Mesenchymal stem cell (in vitro differentiated cells and primary cell): ENCODE measurements at regions not wholly inside any gene's neighbourhood (a gene's known extent, or its start where the extent isn't known, plus 50 kb on each side); places are given as distances from the start of the nearest gene placed in this dataset.

Experiments used
- DNase-seq: peaks from one replicate; pipeline ENCODE4 v3.0.0-alpha.2; 2013
- H2AFZ ChIP-seq: one replicate; pipeline ENCODE4 v1.6.1; 2013; ENCODE audit warnings: low read depth, mild to moderate bottlenecking, control low read depth, inconsistent platforms, low read length, moderate library complexity
- H2AK5ac ChIP-seq: 2 replicates; pipeline ENCODE4 v1.6.1; 2013; ENCODE audit warnings: low read length, moderate library complexity, mild to moderate bottlenecking, inconsistent platforms; ENCODE audit not compliant: severe bottlenecking
- H2BK120ac ChIP-seq: one replicate; pipeline ENCODE4 v1.6.1; 2013; ENCODE audit warnings: low read depth, mild to moderate bottlenecking, inconsistent platforms, low read length, moderate library complexity
- H2BK12ac ChIP-seq, 2 experiments: one replicate each; pipeline ENCODE4 v1.6.1; 2013; ENCODE audit warnings: inconsistent platforms in 2 of 2, low read length in 2 of 2, mild to moderate bottlenecking in 2 of 2, moderate library complexity in 2 of 2, control low read depth in 1 of 2
- H2BK15ac ChIP-seq: one replicate; pipeline ENCODE4 v1.6.1; 2013; ENCODE audit warnings: mild to moderate bottlenecking, low read depth, inconsistent platforms; ENCODE audit not compliant: poor library complexity, severe bottlenecking
- H2BK5ac ChIP-seq: 2 replicates; pipeline ENCODE4 v1.6.1; 2013; ENCODE audit warnings: low read depth, mild to moderate bottlenecking, low read length, control low read depth, inconsistent platforms; ENCODE audit not compliant: poor library complexity, severe bottlenecking
- H3K14ac ChIP-seq, 2 experiments: one replicate each; pipeline ENCODE4 v1.6.1; 2013; ENCODE audit warnings: inconsistent platforms in 2 of 2, low read length in 2 of 2, control low read depth in 1 of 2, mild to moderate bottlenecking in 1 of 2, moderate library complexity in 1 of 2
- H3K18ac ChIP-seq, 2 experiments: one replicate each; pipeline ENCODE4 v1.6.1; 2013; ENCODE audit warnings: inconsistent platforms in 2 of 2, low read length in 2 of 2, control low read depth in 1 of 2, low read depth in 1 of 2, mild to moderate bottlenecking in 1 of 2
- H3K23ac ChIP-seq, 2 experiments: one replicate each; pipeline ENCODE4 v1.6.1; 2013; ENCODE audit warnings: inconsistent platforms in 2 of 2, low read length in 2 of 2, mild to moderate bottlenecking in 2 of 2, moderate library complexity in 2 of 2, control low read depth in 1 of 2
- H3K27ac ChIP-seq: 2 replicates; pipeline ENCODE4 v1.5.1; 2013; ENCODE audit warnings: mild to moderate bottlenecking, moderate library complexity, low read length, control low read depth, inconsistent platforms; ENCODE audit not compliant: poor library complexity, severe bottlenecking
- H3K27me3 ChIP-seq, 2 experiments: 2 replicates each; pipeline versions ENCODE4 v1.6.1 to v1.7.0; 2013; ENCODE audit warnings: low read length in 2 of 2, mild to moderate bottlenecking in 2 of 2, moderate library complexity in 2 of 2, control low read depth in 1 of 2, inconsistent platforms in 1 of 2; ENCODE audit not compliant: control insufficient read depth in 1 of 2, insufficient read depth in 1 of 2
- H3K36me3 ChIP-seq, 2 experiments: 2 replicates each; pipeline versions ENCODE4 v1.6.1 to v1.7.0; 2013; ENCODE audit warnings: low read length in 2 of 2, control low read depth in 1 of 2, inconsistent platforms in 1 of 2, low read depth in 1 of 2, mild to moderate bottlenecking in 1 of 2; ENCODE audit not compliant: insufficient read depth in 2 of 2, control insufficient read depth in 1 of 2
- H3K4ac ChIP-seq, 2 experiments: one replicate each; pipeline ENCODE4 v1.6.1; 2013; ENCODE audit warnings: inconsistent platforms in 2 of 2, low read length in 2 of 2, mild to moderate bottlenecking in 2 of 2, moderate library complexity in 2 of 2, control low read depth in 1 of 2, low read depth in 1 of 2
- H3K4me1 ChIP-seq: 2 replicates; pipeline ENCODE4 v1.6.1; 2013; ENCODE audit warnings: low read depth, low read length, control low read depth; ENCODE audit not compliant: control insufficient read depth, insufficient read depth
- H3K4me2 ChIP-seq: 2 replicates; pipeline ENCODE4 v1.6.1; 2013; ENCODE audit warnings: low read length, mild to moderate bottlenecking, inconsistent platforms; ENCODE audit not compliant: poor library complexity, severe bottlenecking
- H3K4me3 ChIP-seq, 2 experiments: 2 replicates each; pipeline versions ENCODE4 v1.5.1 to v1.7.0; 2013; ENCODE audit warnings: low read length in 2 of 2, mild to moderate bottlenecking in 2 of 2, control low read depth in 1 of 2, low read depth in 1 of 2; ENCODE audit not compliant: insufficient read depth in 1 of 2
- H3K79me1 ChIP-seq: replicated peaks from 2 replicates; pipeline ENCODE4 v1.6.1; 2013; ENCODE audit warnings: mild to moderate bottlenecking, control low read depth, low read length, inconsistent platforms; ENCODE audit not compliant: poor library complexity, severe bottlenecking
- H3K9ac ChIP-seq: 2 replicates; pipeline ENCODE4 v1.7.0; 2013; ENCODE audit warnings: mild to moderate bottlenecking, low read length, moderate library complexity
- H3K9me3 ChIP-seq: 2 replicates; pipeline ENCODE4 v1.7.0; 2013; ENCODE audit warnings: mild to moderate bottlenecking, low read length; ENCODE audit not compliant: control insufficient read depth
- H4K8ac ChIP-seq: one replicate; pipeline ENCODE4 v1.6.1; 2013; ENCODE audit warnings: inconsistent platforms, mild to moderate bottlenecking, low read length, moderate library complexity
- H4K91ac ChIP-seq: one replicate; pipeline ENCODE4 v1.6.1; 2013; ENCODE audit warnings: mild to moderate bottlenecking, low read length, inconsistent platforms
- WGBS: methylation state at CpG from one replicate; pipeline ENCODE4 v1.1.7; 2013; ENCODE audit warnings: mixed read lengths; 5-methylcytosine and 5-hydroxymethylcytosine counted together

GRCh38 chr5:117218789-117219188, 644.2 kb upstream of the SEMA6A start:
- H3K27me3 ChIP-seq = no peaks in the 10 kb centered on the region
- no peak overlapping the region for H4K91ac ChIP-seq
- no peak overlapping the region for H2AFZ ChIP-seq
- H2AK5ac ChIP-seq = no peak overlapping the region
- 100% methylated on average over 1 of the region's 2 CpGs for WGBS
- no peak overlapping the region for H2BK5ac ChIP-seq
- H3K4me3 ChIP-seq = no peak overlapping the region
- no peaks in the 10 kb centered on the region for H3K36me3 ChIP-seq
- H3K9me3 ChIP-seq = peaks cover 11% of the 10 kb centered on the region
- H3K4ac ChIP-seq = no peak overlapping the region
- H3K79me1 ChIP-seq = no peaks in the 10 kb centered on the region
- H2BK12ac ChIP-seq = no peak overlapping the region
- H3K18ac ChIP-seq = no peak overlapping the region
- no peak overlapping the region for H3K27ac ChIP-seq
- no peaks in the 10 kb centered on the region for H3K4me1 ChIP-seq
- no peak overlapping the region for H4K8ac ChIP-seq
- H2BK15ac ChIP-seq = no peak overlapping the region
- no peak for DNase-seq
- no peak overlapping the region for H3K14ac ChIP-seq
- no peak overlapping the region for H3K4me2 ChIP-seq
- H2BK120ac ChIP-seq = no peak overlapping the region
- no peak overlapping the region for H3K23ac ChIP-seq
- no peak overlapping the region for H3K9ac ChIP-seq

- Histone ChIP-seq H3K27me3 (no peaks in the 10 kb centered on the region), H3K9ac (no peak overlapping the region), H4K8ac (no peak overlapping the region), H3K4ac (no peak overlapping the region), H2AFZ (no peak overlapping the region), H2BK15ac (no peak overlapping the region), H3K4me2 (no peak overlapping the region), H2AK5ac (no peak overlapping the region), H3K4me1 (peaks cover 2% of the 10 kb centered on the region), H3K18ac (no peak overlapping the region), H3K4me3 (no peak overlapping the region), H3K36me3 (no peaks in the 10 kb centered on the region), H3K27ac (peak overlapping the region; percentile 9), H4K91ac (no peak overlapping the region), H3K14ac (no peak overlapping the region), H2BK120ac (no peak overlapping the region), H3K23ac (no peak overlapping the region), H2BK12ac (no peak overlapping the region), H3K9me3 (peaks cover 14% of the 10 kb centered on the region), H3K79me1 (no peaks in the 10 kb centered on the region), H2BK5ac (no peak overlapping the region)
- WGBS = no CpG with 5 or more reads among the region's 1 CpG
- DNase-seq = no peak
Observed at GRCh38 chr5:117212866-117213265, 638.2 kb upstream of the SEMA6A start.

GRCh38 chr5:117210796-117211195, 636.2 kb upstream of the SEMA6A start:
- Histone ChIP-seq H3K79me1 (no peaks in the 10 kb centered on the region), H3K18ac (no peak overlapping the region), H2BK120ac (no peak overlapping the region), H2BK12ac (no peak overlapping the region), H3K27me3 (no peaks in the 10 kb centered on the region), H4K91ac (no peak overlapping the region), H3K4me3 (no peak overlapping the region), H3K9me3 (peaks cover 12% of the 10 kb centered on the region), H3K4ac (no peak overlapping the region), H3K23ac (no peak overlapping the region), H3K14ac (no peak overlapping the region), H2AFZ (no peak overlapping the region), H2BK15ac (no peak overlapping the region), H3K27ac (no peak overlapping the region), H3K4me2 (no peak overlapping the region), H3K36me3 (no peaks in the 10 kb centered on the region), H2AK5ac (no peak overlapping the region), H3K9ac (no peak overlapping the region), H4K8ac (no peak overlapping the region), H2BK5ac (no peak overlapping the region), H3K4me1 (peaks cover 2% of the 10 kb centered on the region)
- no CpG with 5 or more reads among the region's 1 CpG for WGBS
- DNase-seq = no peak

- H3K23ac ChIP-seq = no peak overlapping the region
- H3K79me1 ChIP-seq = no peaks in the 10 kb centered on the region
- no peak overlapping the region for H2BK12ac ChIP-seq
- H4K8ac ChIP-seq = no peak overlapping the region
- no peak overlapping the region for H2BK120ac ChIP-seq
- H2AFZ ChIP-seq = no peak overlapping the region
- H3K36me3 ChIP-seq = no peaks in the 10 kb centered on the region
- no peak overlapping the region for H3K9ac ChIP-seq
- H3K4me1 ChIP-seq = peaks cover 2% of the 10 kb centered on the region
- no peak overlapping the region for H2BK15ac ChIP-seq
- H3K27me3 ChIP-seq = no peaks in the 10 kb centered on the region
- H3K18ac ChIP-seq = no peak overlapping the region
- H3K4me2 ChIP-seq = no peak overlapping the region
- H3K14ac ChIP-seq = no peak overlapping the region
- no peak overlapping the region for H3K27ac ChIP-seq
- H3K9me3 ChIP-seq = peaks cover 8% of the 10 kb centered on the region
- H2AK5ac ChIP-seq = no peak overlapping the region
- no peak overlapping the region for H4K91ac ChIP-seq
- no peak overlapping the region for H3K4ac ChIP-seq
- WGBS = 92% methylated on average over 1 of the region's 3 CpGs
- H3K4me3 ChIP-seq = no peak overlapping the region
- H2BK5ac ChIP-seq = no peak overlapping the region
- DNase-seq = no peak
Observed at GRCh38 chr5:117209479-117209878, 634.9 kb upstream of the SEMA6A start.
